DOHH2 (cell line): ENCODE measurements at regions not wholly inside any gene's neighbourhood (a gene's known extent, or its start where the extent isn't known, plus 50 kb on each side); places are given as distances from the start of the nearest gene placed in this dataset.

Experiments used
- H3F3A ChIP-seq: fragments of 200-600 bp; sonication (generic), shearing (Covaris generic); 2 replicates; pipeline ENCODE4 v1.6.0; 2016; ENCODE audit warnings: antibody characterized with exemption, mild to moderate bottlenecking; ENCODE audit not compliant: control insufficient read depth, insufficient read depth
- H3K27ac ChIP-seq: fragments of 200-600 bp; sonication (generic); 2 replicates; pipeline ENCODE4 v1.5.1; 2014; ENCODE audit warnings: low read depth, mild to moderate bottlenecking, low read length, moderate library complexity
- H3K27me3 ChIP-seq: fragments of 200-600 bp; sonication (generic); 2 replicates; pipeline ENCODE4 v1.6.1; 2014; ENCODE audit warnings: mild to moderate bottlenecking, low read length, mixed read lengths; ENCODE audit not compliant: control insufficient read depth
- H3K36me3 ChIP-seq: fragments of 200-600 bp; sonication (generic); 2 replicates; pipeline ENCODE4 v1.6.1; 2014; ENCODE audit warnings: mild to moderate bottlenecking, low read length, moderate library complexity, mixed read lengths; ENCODE audit not compliant: control insufficient read depth
- H3K4me1 ChIP-seq: fragments of 200-600 bp; sonication (generic); 2 replicates; pipeline ENCODE4 v1.6.1; 2014; ENCODE audit warnings: mild to moderate bottlenecking, low read length, mixed read lengths; ENCODE audit not compliant: control insufficient read depth
- H3K4me2 ChIP-seq: fragments of 200-600 bp; sonication (generic); 2 replicates; pipeline ENCODE4 v1.6.0; 2014; ENCODE audit warnings: mild to moderate bottlenecking, low read length, moderate library complexity
- H3K4me3 ChIP-seq: fragments of 200-600 bp; sonication (generic); 2 replicates; pipeline ENCODE4 v1.5.1; 2014; ENCODE audit warnings: mild to moderate bottlenecking, low read length, mixed read lengths
- H3K79me2 ChIP-seq: fragments of 200-600 bp; sonication (generic); 2 replicates; pipeline ENCODE4 v1.6.1; 2014; ENCODE audit warnings: mild to moderate bottlenecking, low read length, mixed read lengths; ENCODE audit not compliant: control insufficient read depth
- H3K9me2 ChIP-seq: fragments of 200-600 bp; sonication (generic); replicated peaks from 2 replicates; pipeline ENCODE4 v1.6.1; 2014; ENCODE audit warnings: mild to moderate bottlenecking, low read length, mixed read lengths; ENCODE audit not compliant: control insufficient read depth
- H3K9me3 ChIP-seq: fragments of 200-600 bp; sonication (generic); 2 replicates; pipeline ENCODE4 v1.6.1; 2014; ENCODE audit warnings: antibody characterized with exemption, low read length, mixed read lengths; ENCODE audit not compliant: control insufficient read depth, insufficient read depth
- H4K20me1 ChIP-seq: fragments of 200-600 bp; sonication (generic); 2 replicates; pipeline ENCODE4 v1.6.0; 2014; ENCODE audit warnings: low read depth, mild to moderate bottlenecking, antibody characterized with exemption, low read length, moderate library complexity; ENCODE audit not compliant: control insufficient read depth, insufficient read depth
- CTCF ChIP-seq: fragments of 200-600 bp; sonication (generic); IDR thresholded peaks from one replicate; pipeline ENCODE4 v1.5.1; 2014; ENCODE audit warnings: antibody characterized with exemption, mild to moderate bottlenecking, low read depth, low read length; ENCODE audit not compliant: poor library complexity, severe bottlenecking
- EZH2phosphoT487 ChIP-seq: fragments of 200-600 bp; sonication (generic); IDR thresholded peaks from 2 replicates; pipeline ENCODE4 v1.6.1; 2017; ENCODE audit warnings: borderline replicate concordance, mild to moderate bottlenecking, antibody characterized with exemption, low read length, moderate library complexity, mixed read lengths

DNA sequence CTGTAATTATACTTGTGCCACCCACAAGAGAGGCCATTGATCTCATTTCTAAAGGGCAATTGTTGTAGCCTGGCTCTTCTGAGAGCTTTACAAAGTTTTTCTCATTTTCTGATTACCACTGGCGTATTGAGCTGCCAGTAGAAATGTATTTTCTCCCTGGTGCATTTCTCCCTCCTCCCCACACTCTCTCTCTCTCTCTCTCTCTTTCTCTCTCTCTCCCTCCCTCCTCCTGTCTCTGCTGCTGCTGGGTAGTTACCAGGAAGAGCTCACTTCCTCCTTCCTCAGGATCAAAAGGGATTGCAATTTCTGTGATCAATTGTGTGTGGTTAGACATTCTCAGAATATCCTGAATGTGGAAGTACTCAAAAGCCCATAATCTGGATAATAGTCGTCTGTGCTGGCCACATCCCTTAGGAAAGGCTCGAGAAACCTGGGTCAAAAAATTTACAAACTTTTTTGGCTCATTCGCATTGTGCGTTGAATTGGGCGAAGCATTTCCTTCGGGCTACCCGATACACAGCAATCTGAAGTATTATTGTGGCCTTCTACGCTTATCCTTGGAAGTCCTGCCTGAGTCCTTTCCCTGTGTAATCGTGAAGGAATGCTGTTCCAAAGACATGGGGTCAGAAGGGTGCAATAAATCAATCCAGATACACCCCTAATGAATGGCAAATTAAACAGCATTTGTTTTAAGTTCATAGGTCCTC, 254.8 kb downstream of the MSRB3 start:
- no peaks in the 10 kb centered on the region for H3K27me3 ChIP-seq
- H3K27ac ChIP-seq, result no peak overlapping the region
- H3K4me1 ChIP-seq, result peaks cover 4% of the 10 kb centered on the region; the same call in 1 of the 2 replicates
- H3K4me3 ChIP-seq, result no peak overlapping the region
- no peaks in the 10 kb centered on the region for H3K79me2 ChIP-seq
- no peak overlapping the region for H3K4me2 ChIP-seq
- H3K9me2 ChIP-seq, result no peaks in the 10 kb centered on the region; the same call in 1 of the 2 replicates
- no peaks in the 10 kb centered on the region for H4K20me1 ChIP-seq
- TF ChIP-seq EZH2phosphoT487, result no peak
- TF ChIP-seq CTCF, result no peak
- no peaks in the 10 kb centered on the region for H3K9me3 ChIP-seq
- no peaks in the 10 kb centered on the region for H3F3A ChIP-seq
- H3K36me3 ChIP-seq, result no peaks in the 10 kb centered on the region

- H3K36me3 ChIP-seq, result no peaks in the 10 kb centered on the region
- no peaks in the 10 kb centered on the region for H3F3A ChIP-seq
- no peaks in the 10 kb centered on the region; the same call in 1 of the 2 replicates for H3K9me3 ChIP-seq
- H3K79me2 ChIP-seq, result no peaks in the 10 kb centered on the region
- H3K9me2 ChIP-seq, result no peaks in the 10 kb centered on the region; the same call in 1 of the 2 replicates
- TF ChIP-seq EZH2phosphoT487 (no peak), CTCF (no peak)
- H3K27ac ChIP-seq, result no peak overlapping the region
- no peaks in the 10 kb centered on the region for H4K20me1 ChIP-seq
- H3K4me2 ChIP-seq, result no peak overlapping the region
- H3K27me3 ChIP-seq, result no peaks in the 10 kb centered on the region
- no peak overlapping the region for H3K4me3 ChIP-seq
- H3K4me1 ChIP-seq, result peaks cover 4% of the 10 kb centered on the region; the same call in 1 of the 2 replicates
Measured at GRCh38 chr12:65534238-65534841, 255.9 kb downstream of the MSRB3 start.

DNA sequence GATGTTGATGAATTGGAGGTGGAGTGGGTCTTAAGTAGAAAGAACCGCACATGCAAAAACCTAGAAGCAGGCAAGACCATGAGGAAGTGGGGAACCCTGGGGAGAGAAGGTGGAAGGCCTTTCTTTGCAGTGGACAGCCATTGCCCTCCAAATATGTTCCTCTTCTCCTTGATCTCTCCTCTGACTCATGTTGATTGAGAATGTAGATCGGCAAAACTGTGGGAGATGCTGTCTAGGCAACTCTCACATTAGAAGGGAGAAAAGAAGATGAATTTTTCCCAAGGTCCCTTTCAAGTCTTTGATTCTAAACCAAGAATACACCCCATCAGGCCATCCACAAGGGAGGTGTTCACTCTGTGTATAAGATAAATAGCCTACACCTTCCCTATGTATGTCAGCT, 257.5 kb downstream of the MSRB3 start:
- peaks cover 4% of the 10 kb centered on the region; the same call in 1 of the 2 replicates for H3K4me1 ChIP-seq
- no peak overlapping the region for H3K27ac ChIP-seq
- no peak overlapping the region for H3K4me2 ChIP-seq
- no peaks in the 10 kb centered on the region for H3K27me3 ChIP-seq
- peaks cover 4% of the 10 kb centered on the region; the same call in 1 of the 2 replicates for H3K9me3 ChIP-seq
- no peak overlapping the region for H3K4me3 ChIP-seq
- H3F3A ChIP-seq, result no peaks in the 10 kb centered on the region
- H3K36me3 ChIP-seq, result no peaks in the 10 kb centered on the region
- no peaks in the 10 kb centered on the region; the same call in 1 of the 2 replicates for H3K9me2 ChIP-seq
- TF ChIP-seq CTCF, result no peak
- TF ChIP-seq EZH2phosphoT487, result no peak
- H3K79me2 ChIP-seq, result no peaks in the 10 kb centered on the region
- H4K20me1 ChIP-seq, result no peaks in the 10 kb centered on the region
